Stimulated activated CD8-positive, alpha-beta memory T cell treated with anti-CD3 and anti-CD28 coated beads, Interleukin-12 subunit alpha, Interleukin-12 subunit beta, amount 100 ng/mL, for 24 hours (primary cell): ENCODE measurements at regions not wholly inside any gene's neighbourhood (a gene's known extent, or its start where the extent isn't known, plus 50 kb on each side); places are given as distances from the start of the nearest gene placed in this dataset.
A peak's percentile ranks its signal among the peaks of the same experiment; 100 is the strongest.

Experiments used
- DNase-seq: peaks from one replicate; pipeline ENCODE4 v3.0.0-alpha.2; 2020; ENCODE audit errors: extremely low read depth

DNA sequence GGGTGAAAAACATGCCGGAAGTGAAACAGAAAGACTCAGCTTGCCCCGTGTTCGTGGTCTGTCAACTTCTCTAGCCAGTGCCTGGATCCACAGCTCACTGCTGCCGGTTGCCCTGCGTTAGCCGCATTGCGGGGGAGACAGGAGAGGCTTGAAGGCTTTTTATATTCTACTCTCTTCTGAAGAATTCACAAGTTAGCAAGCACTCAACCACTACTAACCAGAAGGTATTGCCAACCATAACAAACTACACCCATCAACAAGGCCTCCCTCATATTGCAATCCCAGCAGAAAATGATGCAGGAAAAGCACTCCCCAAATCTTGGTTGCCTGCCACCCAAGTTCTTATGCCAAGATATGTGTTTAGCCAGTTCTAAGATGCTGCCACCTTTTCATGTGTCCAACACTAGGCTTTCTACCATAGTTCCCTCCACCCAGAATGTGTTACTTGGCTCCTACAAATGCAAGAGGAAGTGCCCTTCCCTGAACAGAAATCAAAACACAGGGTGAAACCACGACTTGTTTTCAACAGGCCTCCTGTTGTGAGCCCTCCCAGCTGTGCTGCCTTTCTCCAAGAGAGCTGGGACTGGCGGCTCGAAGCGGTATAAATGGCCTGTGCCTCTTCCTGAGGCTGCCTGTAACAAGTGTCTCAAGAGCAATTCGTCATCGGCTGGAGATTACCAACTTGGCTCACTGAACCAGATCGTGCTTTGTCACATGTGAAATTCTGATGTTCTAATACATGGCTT, 129.0 kb downstream of the SNX18 start:
- peak; percentile 31 for DNase-seq

DNA sequence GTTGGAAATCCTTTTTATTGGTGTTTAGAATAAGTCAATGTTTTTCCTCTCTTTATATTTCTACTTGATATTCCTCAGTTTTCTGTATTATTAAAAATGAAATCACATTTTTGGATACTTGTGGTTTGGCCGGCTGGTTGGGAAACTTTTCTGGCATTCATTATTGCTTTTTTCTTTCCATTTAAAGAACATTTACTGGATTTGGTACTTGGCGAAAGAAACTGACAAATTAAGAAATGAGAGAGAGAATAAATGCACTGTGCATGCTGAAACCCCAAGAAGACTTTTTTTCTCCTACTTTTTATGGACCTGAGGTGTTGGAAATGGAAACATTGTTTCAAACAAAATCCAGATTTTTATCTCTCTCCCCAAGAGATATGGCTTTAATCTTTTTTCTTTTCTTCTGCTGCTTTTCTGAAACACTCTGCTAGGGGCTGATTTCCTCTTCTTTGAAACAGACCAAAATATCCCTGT, 128.4 kb downstream of the SNX18 start:
- DNase-seq, result no peak

DNA sequence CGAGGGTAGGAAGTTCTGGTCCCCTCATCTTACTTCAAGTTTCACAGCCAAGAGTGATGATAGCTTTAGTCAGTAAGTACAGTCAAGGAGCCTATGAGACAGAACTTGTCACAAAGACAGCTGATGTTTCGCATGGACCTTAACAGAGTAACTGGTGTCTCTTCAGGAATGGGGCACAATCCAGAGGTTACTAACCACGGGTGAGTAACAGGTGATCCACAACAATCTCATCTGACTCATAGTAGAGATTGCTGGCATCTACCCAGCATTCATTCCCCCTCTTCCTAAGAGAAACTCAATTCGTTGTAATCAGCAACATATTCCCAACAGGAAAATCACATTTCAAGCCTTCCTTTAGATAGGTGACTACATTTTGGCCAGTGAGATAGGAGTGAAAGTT, 126.7 kb downstream of the SNX18 start:
- no peak for DNase-seq

DNA sequence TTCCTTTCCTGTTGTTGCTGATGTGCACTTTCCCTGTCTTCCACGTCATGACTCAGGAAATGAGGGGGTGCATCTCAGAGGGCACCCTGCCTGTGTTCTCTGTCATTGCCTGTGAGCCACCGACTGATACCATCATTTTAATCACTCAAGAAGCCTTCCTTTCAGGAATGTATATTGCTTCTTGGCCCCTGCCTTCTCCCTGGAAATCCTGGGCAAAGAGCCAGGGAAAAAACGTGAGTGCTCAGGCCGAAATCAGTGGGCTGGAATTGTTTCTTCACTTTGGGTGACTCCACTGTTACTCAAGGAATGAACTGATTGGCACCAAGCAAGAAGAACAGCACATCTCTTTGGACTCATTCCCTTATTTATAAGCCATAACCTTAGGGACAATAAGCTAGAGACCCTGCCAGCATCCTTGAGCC, 126.1 kb downstream of the SNX18 start:
- no peak for DNase-seq

DNA sequence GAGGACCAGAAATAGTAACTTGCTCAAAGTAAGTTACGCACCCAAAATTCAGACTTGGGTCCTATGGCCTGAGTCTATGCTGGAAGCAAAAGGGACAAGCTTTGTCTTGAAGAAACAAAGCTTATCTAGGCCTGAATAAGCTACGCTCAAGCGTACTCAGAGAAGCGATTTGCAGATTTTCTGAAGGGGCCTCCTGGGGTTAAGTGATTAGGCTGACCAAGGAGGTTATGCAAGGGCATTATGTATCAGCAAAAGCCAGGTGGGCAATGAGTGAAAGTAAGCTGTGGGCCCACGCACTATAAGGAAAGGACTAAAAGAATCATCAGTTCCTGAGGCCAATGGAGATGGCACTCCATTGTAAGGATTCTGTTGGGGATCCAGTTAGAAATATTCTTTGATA, 122.1 kb downstream of the SNX18 start:
- DNase-seq, result no peak

DNA sequence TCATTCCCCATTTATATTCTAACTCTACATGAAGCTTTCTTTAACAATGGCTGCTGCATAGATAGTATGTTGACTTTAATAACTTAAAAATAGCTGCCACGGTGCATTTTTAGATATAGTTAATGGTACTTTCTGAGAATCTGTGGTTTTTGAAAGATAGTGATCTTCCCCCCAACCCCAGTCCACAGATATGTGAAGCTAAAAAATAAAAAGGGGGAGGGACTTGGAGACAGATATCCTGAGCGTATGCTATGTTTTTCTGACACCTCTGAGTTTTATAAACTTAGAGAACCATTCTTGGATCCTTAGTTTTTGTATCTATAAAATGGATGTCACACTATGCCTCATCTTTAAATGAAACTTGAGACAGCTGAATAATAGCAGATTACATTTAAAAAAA, 120.5 kb downstream of the SNX18 start:
- no peak for DNase-seq

- DNase-seq, result no peak
Measured at GRCh38 chr5:54637654-54638053, 120.1 kb downstream of the SNX18 start.

DNA sequence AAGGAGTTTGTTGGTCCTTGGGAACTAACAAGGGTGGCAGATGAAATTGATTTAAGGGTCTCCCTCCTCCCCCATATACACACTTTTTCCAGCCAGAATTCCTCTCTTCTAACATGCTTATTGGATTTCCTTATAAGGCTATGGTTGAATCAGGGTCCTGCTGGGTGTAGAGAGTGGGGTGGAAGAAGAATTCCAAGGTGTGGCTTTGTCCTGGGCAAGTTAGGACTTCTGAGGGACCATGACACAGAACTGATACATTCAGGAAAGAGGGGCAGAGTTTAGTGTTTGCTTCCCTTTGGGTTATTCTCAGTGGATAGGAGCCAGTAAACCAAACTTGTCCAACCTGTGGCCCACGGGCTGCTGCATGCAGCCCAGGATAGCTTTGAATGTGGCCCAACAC, 116.5 kb downstream of the SNX18 start:
- DNase-seq, result no peak

- DNase-seq, result no peak
Measured at GRCh38 chr5:54632131-54632701, 114.7 kb downstream of the SNX18 start.

- no peak for DNase-seq
Measured at GRCh38 chr5:54630738-54631359, 113.3 kb downstream of the SNX18 start.

DNA sequence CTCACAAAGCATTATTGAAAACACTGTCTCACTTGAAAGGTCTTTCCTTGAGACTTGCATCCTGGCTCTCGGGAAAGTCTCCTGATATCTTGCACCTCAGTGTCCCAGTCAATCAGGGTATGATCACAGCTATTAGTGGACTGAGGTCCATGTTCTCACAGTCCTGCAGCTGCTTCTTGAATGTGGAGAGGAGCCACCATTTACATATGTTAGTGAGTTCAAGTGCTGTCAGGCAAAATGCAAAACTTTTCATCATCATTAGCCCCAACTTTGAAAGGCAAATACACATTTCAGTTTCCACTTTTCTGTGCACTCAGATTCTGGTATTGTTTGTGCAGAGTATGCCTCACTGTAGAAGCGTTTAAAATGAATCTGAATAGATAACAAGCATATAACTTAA, 111.6 kb downstream of the SNX18 start:
- no peak for DNase-seq

DNA sequence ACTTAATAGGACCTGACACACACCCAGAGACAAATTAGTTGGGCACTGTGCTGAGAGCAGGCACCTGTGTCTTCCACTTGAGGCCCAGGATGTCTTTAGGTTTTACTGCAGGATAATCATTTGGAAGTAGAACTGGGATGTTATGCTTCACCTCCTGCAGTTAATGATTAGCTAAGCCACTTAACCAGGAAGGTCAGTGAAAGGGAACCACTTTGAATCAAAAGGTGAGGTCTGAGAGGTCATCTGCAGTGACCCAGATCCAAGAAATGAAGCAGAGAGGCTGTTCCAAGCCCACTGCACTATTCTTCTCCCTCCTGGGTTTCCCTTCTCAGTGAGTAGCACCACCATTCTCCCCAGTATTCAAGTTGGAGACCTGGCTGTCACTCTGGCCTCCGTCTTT, 110.5 kb downstream of the SNX18 start:
- DNase-seq, result no peak

GRCh38 chr5:54626407-54626806, 108.8 kb downstream of the SNX18 start:
- DNase-seq, result no peak

- DNase-seq, result no peak
Measured at GRCh38 chr5:54624805-54625568, 107.4 kb downstream of the SNX18 start.

- DNase-seq, result no peak
Measured at GRCh38 chr5:54621709-54622108, 104.2 kb downstream of the SNX18 start.

GRCh38 chr5:54621048-54621447, 103.5 kb downstream of the SNX18 start:
- no peak for DNase-seq

GRCh38 chr5:54620141-54620933, 102.8 kb downstream of the SNX18 start:
- DNase-seq, result no peak

DNA sequence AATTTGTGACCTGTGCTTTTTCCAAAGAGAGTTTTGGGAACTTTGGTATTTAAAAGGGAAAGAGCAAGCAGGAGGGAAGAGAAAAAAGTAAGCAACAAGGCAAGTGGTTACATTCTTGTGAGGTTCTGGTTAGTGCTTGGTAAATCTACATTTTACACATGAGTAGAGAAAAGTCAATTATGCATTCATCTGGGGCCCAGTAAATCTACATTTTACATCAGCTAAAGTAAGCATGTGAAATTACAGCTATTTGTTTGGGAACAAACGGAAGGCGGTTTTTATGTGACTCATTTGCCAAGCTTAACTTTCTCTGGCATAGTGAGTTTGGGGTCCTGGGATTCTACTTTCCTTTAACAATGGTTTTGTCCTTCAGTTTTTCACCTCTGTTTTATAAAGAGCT, 102.2 kb downstream of the SNX18 start:
- no peak for DNase-seq

- DNase-seq, result no peak
Measured at GRCh38 chr5:54616518-54617220, 99.1 kb downstream of the SNX18 start.

- no peak for DNase-seq
Measured at GRCh38 chr5:54616031-54616430, 98.5 kb downstream of the SNX18 start.

- no peak for DNase-seq
Measured at GRCh38 chr5:54615381-54615780, 97.8 kb downstream of the SNX18 start.
